HG02642 (cell line): ENCODE measurements at regions not wholly inside any gene's neighbourhood (a gene's known extent, or its start where the extent isn't known, plus 50 kb on each side); places are given as distances from the start of the nearest gene placed in this dataset.

ENCODE experiments used
- ATAC-seq: cut with Tn5 transposase; IDR thresholded peaks from one replicate; pipeline ENCODE4 v1.9.1; 2021; ENCODE audit warnings: mild to moderate bottlenecking; ENCODE audit not compliant: unreplicated experiment, poor library complexity

- ATAC-seq, result no peak
These were observed 140.3 kb downstream of the CEP57L1 start for GRCh38 chr6:109235481-109236038.

GRCh38 chr6:109230453-109230852 is 135.1 kb downstream of the CEP57L1 start:
- ATAC-seq, result no peak

- ATAC-seq, result no peak
These were observed 134.2 kb downstream of the CEP57L1 start for GRCh38 chr6:109229536-109229935.

GRCh38 chr6:109227646-109228045 is 132.3 kb downstream of the CEP57L1 start:
- no peak for ATAC-seq

GRCh38 chr6:109226353-109226752 is 131.0 kb downstream of the CEP57L1 start:
- no peak for ATAC-seq

- ATAC-seq, result no peak
These were observed 130.6 kb downstream of the CEP57L1 start for GRCh38 chr6:109225946-109226345.

- no peak for ATAC-seq
These were observed 129.7 kb downstream of the CEP57L1 start for GRCh38 chr6:109224994-109225393.

GRCh38 chr6:109224107-109224875 is 129.0 kb downstream of the CEP57L1 start:
- no peak for ATAC-seq

- no peak for ATAC-seq
These were observed 127.5 kb downstream of the CEP57L1 start for GRCh38 chr6:109222848-109223247.

GRCh38 chr6:109221543-109222195 is 126.4 kb downstream of the CEP57L1 start:
- ATAC-seq, result no peak
